HUDEP-2 (cell line): ENCODE measurements at regions not wholly inside any gene's neighbourhood (a gene's known extent, or its start where the extent isn't known, plus 50 kb on each side); places are given as distances from the start of the nearest gene placed in this dataset.
"Not testable (repeated sequence)": the region's sequence is repeated elsewhere in the genome, so short reads cannot be mapped to it uniquely, and the experiment has no call there.

Source experiments
- DNase-seq, 76 experiments: peaks; one replicate each; lab custom pipeline; 2025; ENCODE audit not compliant: unreplicated experiment in 76 of 76; lab: John Stamatoyannopoulos, UW

DNA sequence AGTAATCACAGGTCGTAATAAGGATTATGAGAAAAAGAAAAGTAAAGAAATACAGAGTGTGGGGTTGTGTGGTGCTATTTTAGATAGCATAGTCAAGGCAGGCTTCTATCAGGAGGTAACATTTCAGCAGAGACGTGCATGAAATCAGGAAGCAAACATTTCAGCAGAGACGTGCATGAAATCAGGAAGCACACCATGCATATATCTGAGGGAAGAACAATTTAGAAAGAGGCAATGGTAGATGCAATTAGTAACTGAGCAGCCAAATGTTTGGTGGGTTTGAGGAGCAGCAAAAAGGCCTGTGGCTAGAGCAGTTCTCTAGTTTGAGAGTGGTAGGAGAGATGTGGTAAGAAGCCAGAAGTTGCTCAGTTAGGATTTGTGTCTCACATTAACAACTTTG lies 713.7 kb downstream of the ADCYAP1 start:
- no peak for DNase-seq

GRCh38 chr18:1619507-1619906 lies 714.8 kb downstream of the ADCYAP1 start:
- no peak for DNase-seq

DNA sequence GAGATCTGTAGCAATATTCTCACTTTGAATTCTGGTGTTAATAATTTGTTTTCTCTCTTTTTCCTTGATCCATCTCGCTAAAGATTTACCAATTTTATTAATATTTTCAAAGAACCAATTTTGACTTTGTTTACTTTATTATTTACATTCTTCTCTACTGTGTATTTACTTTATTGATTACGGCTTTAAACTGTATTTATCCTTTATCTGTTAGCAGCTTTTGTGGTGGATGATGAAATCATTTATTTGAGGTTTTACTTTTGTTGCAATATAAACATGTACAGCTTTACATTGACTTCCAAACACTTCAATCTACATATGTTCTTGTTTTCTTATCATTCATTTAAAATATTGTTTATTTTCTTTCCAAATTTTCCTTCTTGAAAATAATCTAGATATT lies 719.9 kb downstream of the ADCYAP1 start:
- no peak for DNase-seq

- no peak for DNase-seq
These were observed 722.8 kb downstream of the ADCYAP1 start for GRCh38 chr18:1627494-1627893.

DNA sequence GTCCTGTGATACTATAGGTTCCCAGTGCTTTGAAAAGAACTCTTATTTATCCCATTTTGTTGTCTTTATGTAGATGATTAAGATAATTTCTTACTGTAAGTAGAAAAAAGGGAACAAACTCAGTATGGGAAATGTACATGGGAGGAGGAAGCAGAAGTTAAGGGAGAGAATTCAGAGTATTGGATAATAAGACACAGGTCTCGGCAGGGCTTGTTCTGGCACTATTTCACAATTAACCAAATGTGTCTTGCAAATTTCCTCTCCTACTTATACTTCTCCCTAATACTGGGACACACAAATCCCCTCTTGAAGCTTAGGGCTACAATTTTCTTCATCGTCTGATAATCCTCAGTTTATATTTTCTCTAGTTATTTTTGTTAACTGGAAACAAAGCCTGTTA lies 744.0 kb downstream of the ADCYAP1 start:
- no peak for DNase-seq

DNA sequence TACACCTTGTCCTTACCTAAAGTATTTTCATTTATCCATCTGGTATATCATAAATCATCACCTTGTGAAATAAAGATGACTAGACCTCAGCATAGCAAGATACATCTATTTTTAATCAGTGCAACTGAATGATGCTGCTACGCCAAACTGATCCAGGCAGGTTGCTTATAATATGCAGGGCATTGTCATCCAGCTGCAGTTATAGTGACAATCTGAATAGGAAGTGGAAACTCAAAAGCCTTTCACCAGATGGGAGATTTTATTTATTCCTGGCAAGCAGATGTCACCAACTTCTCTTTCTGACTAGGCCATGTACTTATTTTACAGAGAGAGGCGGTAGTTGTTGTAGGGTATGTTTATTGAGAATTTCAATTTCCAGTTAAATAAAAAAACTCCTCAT lies 747.3 kb downstream of the ADCYAP1 start:
- DNase-seq: no peak

- no peak for DNase-seq
These were observed 749.2 kb downstream of the ADCYAP1 start for GRCh38 chr18:1653873-1654272.

DNA sequence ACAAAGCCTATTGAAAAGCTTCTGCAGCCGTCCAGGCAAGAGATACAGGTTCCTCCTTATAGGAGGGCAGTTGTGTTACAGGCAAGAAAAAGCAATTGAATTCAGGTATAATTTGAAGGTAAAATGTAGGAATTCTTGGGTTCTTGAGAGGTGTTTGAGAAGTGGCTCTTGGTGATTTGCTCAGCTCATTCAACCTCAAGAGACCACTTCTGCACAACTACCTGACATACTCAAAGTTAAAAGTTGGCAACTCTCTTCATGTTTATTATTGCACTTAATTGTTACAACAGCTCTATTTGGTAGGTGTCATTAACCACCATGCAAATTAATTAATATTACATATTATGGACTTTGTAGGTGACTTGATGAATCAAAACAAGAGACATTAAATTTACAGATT lies 753.2 kb downstream of the ADCYAP1 start:
- no peak for DNase-seq

- DNase-seq: no peak
These were observed 754.4 kb downstream of the ADCYAP1 start for GRCh38 chr18:1658908-1659566.

DNA sequence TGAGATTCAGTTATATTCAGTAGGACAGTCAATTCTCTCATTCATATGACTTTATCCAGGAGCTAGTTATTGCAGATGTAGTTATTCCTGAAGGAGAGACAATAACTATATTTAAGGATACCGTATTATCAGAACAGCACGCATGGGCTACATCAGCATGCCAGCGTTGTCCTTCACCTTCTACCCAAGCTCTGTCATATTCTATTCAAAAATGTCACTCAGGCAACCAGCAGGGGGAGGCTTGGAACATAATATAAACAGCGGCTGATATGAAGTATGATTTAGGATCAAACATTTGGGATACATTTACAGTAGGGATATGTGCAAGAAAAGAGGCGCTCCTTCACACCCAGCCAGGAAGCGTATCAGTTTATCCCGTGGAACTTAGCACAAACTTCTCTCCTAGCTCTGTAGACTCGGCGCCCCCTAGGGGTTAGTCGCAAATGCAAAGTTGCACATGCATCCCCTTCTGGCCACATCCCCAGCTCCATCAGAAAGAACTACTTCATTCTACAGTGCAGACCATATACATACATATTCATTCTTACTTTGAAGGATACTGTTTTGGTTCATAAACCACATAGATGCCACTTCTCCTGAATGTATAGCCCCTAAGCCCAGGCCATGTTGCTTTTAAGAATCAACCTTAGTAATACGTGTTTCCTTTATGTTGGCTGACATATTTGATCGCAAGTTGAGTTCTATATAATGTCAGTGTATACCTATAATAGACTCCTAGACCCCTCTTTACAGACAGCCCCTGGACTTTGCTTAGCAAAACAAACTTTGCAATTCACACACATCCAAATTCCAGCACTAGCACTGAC lies 759.4 kb downstream of the ADCYAP1 start:
- DNase-seq: peak in 38 of 76 experiments; percentile 0 to 59 (median 6)

GRCh38 chr18:1665079-1665478 lies 760.4 kb downstream of the ADCYAP1 start:
- DNase-seq: no peak

DNA sequence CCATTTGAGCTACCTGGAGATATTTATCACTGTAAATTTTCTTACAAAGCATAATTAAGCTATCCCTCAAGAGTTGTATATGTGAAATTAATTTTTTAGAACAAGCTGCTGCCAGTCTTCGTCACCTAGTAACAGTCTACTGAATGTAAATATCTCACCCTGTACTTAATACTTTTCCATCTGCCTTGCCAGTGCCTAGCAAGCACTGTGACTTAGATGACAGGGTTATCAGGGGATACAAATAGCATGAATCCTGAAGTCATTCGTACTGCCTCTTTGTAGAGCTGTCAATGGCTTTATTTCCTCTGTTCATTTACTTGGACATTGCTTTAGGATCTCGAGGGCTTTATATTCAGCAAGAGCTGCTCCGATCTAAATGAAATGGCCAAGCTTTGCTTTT lies 763.6 kb downstream of the ADCYAP1 start:
- DNase-seq: no peak

- not testable (repeated sequence) for DNase-seq
These were observed 767.0 kb downstream of the ADCYAP1 start for GRCh38 chr18:1671710-1672109.

DNA sequence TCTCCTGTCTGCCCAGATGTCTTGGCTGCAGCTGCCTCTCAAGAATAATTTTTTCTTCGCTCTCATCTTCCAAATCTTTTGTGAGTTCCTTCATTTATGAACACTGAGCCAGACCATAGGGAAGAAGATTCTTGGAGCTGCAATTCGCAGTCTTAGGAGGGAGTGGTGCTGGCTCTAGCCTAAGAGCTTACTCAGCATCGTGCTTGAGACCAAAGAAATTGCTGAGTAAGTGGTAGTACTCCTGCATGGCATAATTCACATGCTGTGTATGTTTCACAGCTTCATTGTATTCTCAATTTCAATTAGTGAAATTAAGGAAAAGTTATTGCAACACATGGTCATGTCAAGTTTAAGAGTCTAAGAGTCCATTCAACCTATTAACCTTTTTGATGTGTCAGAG lies 771.7 kb downstream of the ADCYAP1 start:
- DNase-seq: no peak

DNA sequence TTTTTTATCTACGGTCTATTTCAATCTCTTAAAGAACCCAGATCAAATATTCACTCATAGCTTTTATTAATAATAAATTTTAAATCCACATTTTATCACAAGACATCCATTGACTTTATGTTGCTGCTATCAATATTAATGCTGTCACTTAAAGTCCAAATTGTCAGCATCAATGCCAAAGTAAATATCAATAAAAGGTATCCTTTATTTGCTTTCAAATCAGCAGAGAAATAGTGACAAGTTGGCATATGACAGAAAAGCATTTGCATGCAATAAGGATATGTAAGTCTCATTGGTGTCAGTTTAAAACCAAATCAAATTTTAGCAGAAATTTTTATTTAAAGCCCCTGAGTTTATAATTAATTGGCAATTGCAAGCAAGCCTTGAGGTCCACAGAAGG lies 775.4 kb downstream of the ADCYAP1 start:
- DNase-seq: no peak

- DNase-seq: no peak
These were observed 787.2 kb downstream of the ADCYAP1 start for GRCh38 chr18:1691863-1692262.

DNA sequence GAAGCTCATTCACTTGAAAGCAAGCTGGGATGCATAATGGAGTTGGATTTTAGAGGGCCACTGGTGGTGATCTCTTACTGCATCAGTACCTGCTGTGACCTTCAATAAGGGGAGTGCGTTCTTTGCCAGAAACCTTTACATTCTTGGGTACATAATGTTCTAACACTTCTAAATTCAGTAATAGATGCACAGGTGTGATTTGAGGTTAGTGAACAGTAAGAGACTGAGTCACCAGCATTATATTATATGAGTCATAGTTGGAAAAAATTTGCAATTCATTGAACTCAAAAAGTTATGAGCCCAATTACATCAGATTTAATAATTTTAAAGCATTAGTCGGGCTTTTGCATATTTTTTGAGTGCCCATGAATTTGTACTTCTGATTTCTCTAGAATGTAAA lies 803.3 kb downstream of the ADCYAP1 start:
- DNase-seq: no peak

DNA sequence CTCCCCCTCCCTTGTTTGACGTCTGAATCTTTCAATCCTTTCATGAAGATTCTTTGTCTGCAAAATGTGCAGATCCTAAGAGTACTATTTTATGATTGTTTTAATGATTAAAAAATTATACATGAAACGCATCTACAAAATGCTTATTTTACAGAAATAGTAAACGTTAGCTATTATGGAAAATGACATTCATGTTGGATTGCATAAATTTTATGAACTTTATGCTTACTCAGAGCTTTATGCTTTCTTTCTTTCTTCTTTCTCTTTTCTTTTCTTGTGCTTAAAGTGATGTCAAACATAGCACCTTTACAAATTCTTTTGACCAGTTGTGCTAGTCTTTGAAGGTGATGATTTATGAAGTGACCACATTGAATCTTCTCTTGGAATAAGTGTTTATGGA lies 805.4 kb downstream of the ADCYAP1 start:
- no peak for DNase-seq

DNA sequence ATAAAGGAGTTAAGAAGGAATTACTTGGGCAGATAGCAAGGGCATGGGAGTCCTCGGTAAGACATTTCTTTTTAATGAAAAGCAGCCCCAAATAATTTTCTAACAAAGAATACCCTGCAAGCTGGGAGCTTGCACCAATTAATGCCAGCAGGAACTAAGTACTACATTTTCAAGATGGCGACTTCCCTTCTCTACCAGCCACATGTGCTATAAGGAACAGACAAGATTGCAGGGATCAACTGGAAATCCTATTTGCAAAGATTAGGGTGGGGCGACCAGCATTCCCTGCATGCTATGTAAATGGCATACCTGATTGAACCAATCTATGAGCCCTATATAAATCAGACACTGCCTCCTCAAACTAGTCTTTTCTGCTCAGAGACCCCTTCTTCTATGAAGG lies 827.5 kb downstream of the ADCYAP1 start:
- DNase-seq: no peak

DNA sequence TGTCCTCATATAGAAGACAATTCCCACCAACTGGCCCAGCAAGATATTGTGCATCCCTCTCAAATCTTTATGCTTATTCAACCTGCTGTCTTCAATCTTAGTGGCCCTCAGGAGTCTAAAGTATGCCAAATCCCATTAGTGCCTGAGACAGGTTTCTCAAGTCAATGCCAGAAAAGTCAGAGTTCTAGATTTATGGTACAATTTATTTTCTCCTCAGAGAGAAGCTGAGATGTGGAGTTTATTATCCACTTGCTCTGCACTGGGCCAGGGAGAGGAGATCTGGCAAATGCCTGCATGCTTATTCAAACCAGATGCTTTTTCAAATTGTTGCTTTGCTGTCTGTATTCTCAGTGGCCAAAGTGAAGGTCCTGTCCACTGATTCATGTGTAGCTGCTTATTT lies 825.2 kb downstream of the METTL4 start:
- no peak for DNase-seq

- no peak for DNase-seq
These were observed 820.1 kb downstream of the METTL4 start for GRCh38 chr18:1751249-1751648.

DNA sequence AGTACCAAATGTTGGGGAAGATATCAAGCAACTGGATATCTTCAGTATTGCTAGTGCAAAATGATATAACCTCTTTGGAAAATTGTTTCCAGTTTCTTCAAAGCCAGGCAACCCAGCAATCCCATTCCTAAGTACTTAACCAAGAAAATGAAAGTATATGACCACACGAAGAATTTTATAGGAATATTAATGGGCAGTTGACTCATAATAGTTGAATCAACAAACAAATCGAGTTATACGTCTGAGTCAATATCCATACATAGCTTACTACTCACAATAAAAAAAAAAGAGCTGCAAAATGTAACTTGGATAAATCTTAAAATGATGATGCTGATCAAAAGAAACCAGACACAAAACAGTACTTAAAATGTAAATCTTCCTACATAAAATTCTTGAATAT lies 810.4 kb downstream of the METTL4 start:
- DNase-seq: no peak
